Testis (tissue), 2 donors: ENCODE measurements at regions not wholly inside any gene's neighbourhood (a gene's known extent, or its start where the extent isn't known, plus 50 kb on each side); places are given as distances from the start of the nearest gene placed in this dataset.

ENCODE experiments used
- DNase-seq: peaks from one replicate; pipeline ENCODE4 v3.0.0-alpha.2; 2019
- H3K27ac ChIP-seq, 2 donors: fragments of 200-600 bp; sonication (generic); one replicate each; pipeline ENCODE4 v1.5.1; 2019
- H3K27me3 ChIP-seq: fragments of 200-600 bp; sonication (generic); one replicate; pipeline ENCODE4 v1.5.1; 2019
- H3K36me3 ChIP-seq: fragments of 200-600 bp; sonication (generic); one replicate; pipeline ENCODE4 v1.5.1; 2017; ENCODE audit warnings: low read depth; ENCODE audit errors: missing control alignments
- H3K4me1 ChIP-seq: fragments of 200-600 bp; sonication (generic); one replicate; pipeline ENCODE4 v1.5.1; 2019
- H3K4me3 ChIP-seq, 2 donors: fragments of 200-600 bp; sonication (generic); one replicate each; pipeline ENCODE4 v1.5.1; 2017 to 2019
- H3K9me3 ChIP-seq: fragments of 200-600 bp; sonication (generic); one replicate; pipeline ENCODE4 v1.5.1; 2017
- CTCF ChIP-seq, 3 experiments: fragments of 450-650 bp in 2 of 3; fragments of 200-600 bp in 1 of 3; sonication (generic) in 1 of 3; IDR thresholded peaks; one replicate each; pipeline ENCODE4 v1.5.1; 2016 to 2019; ENCODE audit warnings: antibody characterized with exemption in 3 of 3, mild to moderate bottlenecking in 2 of 3, moderate library complexity in 1 of 3
- POLR2A ChIP-seq: fragments of 450-650 bp; IDR thresholded peaks from one replicate; pipeline ENCODE4 v1.6.1; 2017; ENCODE audit warnings: antibody characterized with exemption, mild to moderate bottlenecking, moderate library complexity
- WGBS, 2 donors: methylation state at CpG; one replicate each; pipeline ENCODE4 v1.1.5; 2018; 5-methylcytosine and 5-hydroxymethylcytosine counted together
- intact Hi-C: fragments of 100-400 bp; cut with DNase I; formaldehyde crosslinking; loops from one replicate; pipeline ENCODE4 v1.15.1; 2023; ENCODE audit warnings: low total_unique reads

DNA sequence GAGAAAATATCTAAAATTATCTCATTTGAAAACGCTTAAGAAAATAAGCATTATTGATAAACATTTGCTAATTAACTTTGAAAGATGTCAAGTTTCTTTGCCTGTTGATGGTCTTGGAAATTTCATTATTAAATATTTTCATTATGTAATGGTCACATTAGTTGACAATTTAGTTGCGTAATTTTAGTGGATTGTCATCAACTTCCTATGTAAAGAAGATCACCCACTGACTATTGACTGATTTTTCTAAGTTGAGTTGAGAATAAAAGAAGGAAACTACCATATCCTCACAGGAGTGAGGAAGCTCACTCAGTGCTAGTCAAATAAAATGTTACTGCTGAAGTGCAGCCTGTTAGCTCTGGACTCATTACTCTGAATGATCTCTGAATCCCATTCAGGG lies 79.9 kb upstream of the LY86 start:
- DNase-seq: no peak
- Histone ChIP-seq H3K27me3 (no peaks in the 10 kb centered on the region), H3K4me1 (no peaks in the 10 kb centered on the region), H3K36me3 (no peaks in the 10 kb centered on the region), H3K9me3 (no peaks in the 10 kb centered on the region), H3K27ac (no peak overlapping the region), H3K4me3 (no peak overlapping the region)
- intact Hi-C loops: no loop called here
- 87 to 95% methylated on average over 2 of the region's 2 CpGs for WGBS, 2 donors
- TF ChIP-seq CTCF (IDR thresholded peaks at IDR 0.05) (no peak), POLR2A (no peak)

- no peaks in the 10 kb centered on the region for H3K9me3 ChIP-seq
- no peak for DNase-seq
- WGBS, 2 donors: 86 to 89% methylated on average over 4 of the region's 4 CpGs
- no peaks in the 10 kb centered on the region for H3K4me1 ChIP-seq
- no peaks in the 10 kb centered on the region for H3K27me3 ChIP-seq
- TF ChIP-seq CTCF (IDR thresholded peaks at IDR 0.05) (no peak), POLR2A (no peak)
- no peak overlapping the region for H3K27ac ChIP-seq
- no peaks in the 10 kb centered on the region for H3K36me3 ChIP-seq
- no peak overlapping the region for H3K4me3 ChIP-seq
- intact Hi-C loops: no loop called here
Measured at GRCh38 chr6:6509284-6509683, 79.2 kb upstream of the LY86 start.

- WGBS, 2 donors: 78 to 93% methylated on average over 2 of the region's 2 CpGs
- Histone ChIP-seq H3K9me3 (no peaks in the 10 kb centered on the region), H3K4me3 (no peak overlapping the region), H3K27me3 (no peaks in the 10 kb centered on the region), H3K36me3 (no peaks in the 10 kb centered on the region), H3K4me1 (no peaks in the 10 kb centered on the region), H3K27ac (no peak overlapping the region)
- intact Hi-C loops: no loop called here
- TF ChIP-seq CTCF (IDR thresholded peaks at IDR 0.05) (no peak), POLR2A (no peak)
- DNase-seq: no peak
Measured at GRCh38 chr6:6512711-6513110, 75.8 kb upstream of the LY86 start.

DNA sequence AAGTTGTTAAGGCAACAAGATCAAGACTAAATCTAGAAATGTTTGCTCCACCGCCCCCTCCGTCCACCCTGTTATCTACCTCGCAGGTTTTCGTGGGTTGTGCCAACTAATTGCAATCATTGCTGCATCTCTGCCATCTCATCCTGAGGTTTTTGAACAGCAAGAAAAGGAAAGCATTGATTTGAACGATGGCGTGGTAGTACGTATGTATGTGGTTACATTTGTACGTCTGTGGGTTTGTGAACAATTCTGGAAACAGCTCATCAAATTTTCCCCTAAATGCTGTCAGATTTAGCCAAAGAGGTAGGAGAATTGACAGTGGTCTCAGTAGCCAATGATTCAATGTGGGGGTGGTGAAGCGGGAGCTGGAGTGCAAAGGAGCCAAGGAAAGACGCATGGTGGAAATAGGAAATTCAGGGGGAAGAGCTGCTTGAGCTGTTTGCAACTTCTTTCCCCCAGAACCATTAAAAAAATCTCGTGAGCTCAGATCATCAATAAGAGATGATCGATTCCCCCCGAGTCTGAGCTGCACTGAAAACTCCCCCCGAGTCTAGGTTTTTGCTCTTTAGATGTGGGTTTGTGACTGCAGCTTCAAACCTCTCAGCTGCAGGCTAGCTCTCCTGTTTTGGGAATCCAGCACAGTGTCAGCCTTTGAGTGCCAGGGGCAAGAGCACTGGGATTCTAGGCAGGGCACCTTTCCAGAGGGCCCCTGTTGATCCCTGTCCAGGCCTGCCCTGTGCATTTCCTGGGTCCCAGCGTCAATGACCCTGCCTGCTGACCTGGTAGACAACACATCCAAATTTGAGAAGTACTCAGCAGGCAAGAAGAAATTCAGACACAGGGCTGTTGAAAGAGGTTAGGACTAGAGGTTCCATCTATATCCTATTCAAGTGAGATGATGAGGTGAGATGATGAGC lies 72.6 kb upstream of the LY86 start:
- H3K4me1 ChIP-seq: no peaks in the 10 kb centered on the region
- WGBS, 2 donors: 85 to 89% methylated on average over 14 to 15 of the region's 15 CpGs

More for the DNA sequence above, 72.6 kb upstream of the LY86 start:
- Histone ChIP-seq H3K9me3 (no peaks in the 10 kb centered on the region), H3K36me3 (no peaks in the 10 kb centered on the region), H3K27ac (no peak overlapping the region), H3K4me3 (no peak overlapping the region), H3K27me3 (no peaks in the 10 kb centered on the region)
- TF ChIP-seq CTCF (IDR thresholded peaks at IDR 0.05) (no peak), POLR2A (no peak)
- intact Hi-C loops: no loop called here
- DNase-seq: no peak
